ENCODE measurements at regions not wholly inside any gene's neighbourhood (a gene's known extent, or its start where the extent isn't known, plus 50 kb on each side); places are given as distances from the start of the nearest gene placed in this dataset.

GRCh38 chr17:15893658-15894024 is 51.3 kb upstream of the ADORA2B start:
- no peak for DNase-seq (ENCODE audit: low read depth in 2 of 3, low spot score in 1 of 3)

GRCh38 chr17:15894258-15894657 is 50.7 kb upstream of the ADORA2B start:
- DNase-seq (ENCODE audit: low read depth in 2 of 3, low spot score in 1 of 3), result no peak

GRCh38 chr17:15894913-15895658 is 49.8 kb upstream of the ADORA2B start:
- no peak for DNase-seq (ENCODE audit: low read depth in 2 of 3, low spot score in 1 of 3)
